HG02678 (cell line): ENCODE measurements at regions not wholly inside any gene's neighbourhood (a gene's known extent, or its start where the extent isn't known, plus 50 kb on each side); places are given as distances from the start of the nearest gene placed in this dataset.
"Not testable (repeated sequence)": the region's sequence is repeated elsewhere in the genome, so short reads cannot be mapped to it uniquely, and the experiment has no call there.

Source experiments
- ATAC-seq: cut with Tn5 transposase; IDR thresholded peaks from one replicate; pipeline ENCODE4 v1.9.1; 2021; ENCODE audit warnings: mild to moderate bottlenecking, moderate library complexity; ENCODE audit not compliant: unreplicated experiment

- no peak for ATAC-seq
These were observed 79.6 kb downstream of the INSIG1 start for GRCh38 chr7:155377071-155377837.

DNA sequence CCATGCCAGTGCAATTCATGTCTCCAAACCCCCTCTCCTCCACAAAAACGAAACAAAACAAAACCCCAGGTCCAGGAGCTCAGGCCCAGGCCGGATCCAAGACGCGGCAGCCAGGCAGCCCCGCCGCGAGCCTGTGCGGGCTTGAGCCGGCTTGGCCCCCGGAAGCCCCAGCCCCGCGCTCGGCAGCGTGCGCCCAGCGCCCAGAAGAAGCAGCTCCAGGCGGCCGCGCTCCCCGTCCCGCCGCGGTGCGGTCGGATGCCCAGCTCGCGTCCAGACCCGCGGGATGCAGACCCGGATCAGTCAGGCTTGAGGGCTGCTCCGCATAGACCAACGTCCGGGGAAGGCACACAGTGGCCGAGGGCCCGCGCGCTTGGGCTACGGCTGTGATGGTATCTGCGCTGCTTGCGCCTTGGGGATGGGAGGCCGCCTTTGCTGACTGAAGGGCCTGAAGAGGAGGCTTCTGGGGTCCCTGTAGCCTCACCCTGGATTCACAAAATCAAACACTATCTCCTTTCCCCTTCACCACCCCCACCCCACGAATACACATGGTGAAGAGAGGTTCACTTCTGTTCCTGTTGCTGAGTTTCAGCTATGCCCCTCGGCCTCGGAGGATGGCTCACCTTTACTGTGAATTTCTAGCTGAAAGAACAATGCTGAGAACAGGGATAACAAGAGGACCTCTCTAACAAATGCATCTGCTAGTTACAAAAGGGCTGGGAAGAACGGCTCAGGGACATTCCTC, 79.9 kb upstream of the EN2 start:
- ATAC-seq: no peak

- ATAC-seq: no peak
These were observed 79.4 kb upstream of the EN2 start for GRCh38 chr7:155378580-155378934.

DNA sequence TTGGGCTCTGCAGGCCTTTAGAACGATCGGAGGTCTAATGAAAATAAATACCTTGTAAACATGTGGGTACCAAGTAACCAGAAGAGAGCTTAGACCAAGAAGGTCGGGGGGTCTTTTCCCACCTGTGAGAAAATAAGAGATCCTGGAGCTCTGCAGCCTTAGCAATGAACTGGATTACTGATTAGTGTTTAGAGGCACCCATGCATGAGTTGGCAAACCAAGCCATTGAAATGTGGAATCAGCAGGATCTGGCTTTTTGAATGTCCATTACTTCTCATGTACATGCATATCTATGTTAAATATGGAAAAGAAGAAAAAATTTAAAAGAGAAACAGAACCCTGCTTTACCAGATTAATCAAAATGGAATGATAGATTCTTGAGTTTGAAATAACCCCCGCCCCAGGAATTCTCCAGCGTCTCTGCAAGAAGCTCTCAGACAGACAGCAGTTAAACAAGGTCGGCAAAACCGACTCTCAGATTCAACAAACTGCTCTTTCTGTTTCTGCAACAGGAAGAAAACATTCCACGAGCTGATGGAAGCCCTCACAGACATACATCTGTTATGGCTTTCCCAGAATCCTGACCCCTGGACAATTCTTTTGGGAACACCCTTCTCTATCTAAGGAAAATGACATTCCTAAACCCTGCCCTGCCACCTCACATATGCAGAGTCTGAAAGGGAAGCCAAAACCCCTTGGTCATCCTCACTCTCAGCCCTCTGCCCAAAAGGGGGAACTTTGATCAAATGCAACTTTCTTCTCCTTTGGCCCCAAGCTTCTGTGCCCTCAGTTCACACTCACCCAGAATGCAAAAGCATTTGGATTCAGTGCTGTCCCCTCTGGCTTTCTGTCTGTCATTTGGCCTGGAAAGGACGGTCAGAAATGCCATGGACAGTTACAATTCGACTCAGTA, 78.7 kb upstream of the EN2 start:
- no peak for ATAC-seq

DNA sequence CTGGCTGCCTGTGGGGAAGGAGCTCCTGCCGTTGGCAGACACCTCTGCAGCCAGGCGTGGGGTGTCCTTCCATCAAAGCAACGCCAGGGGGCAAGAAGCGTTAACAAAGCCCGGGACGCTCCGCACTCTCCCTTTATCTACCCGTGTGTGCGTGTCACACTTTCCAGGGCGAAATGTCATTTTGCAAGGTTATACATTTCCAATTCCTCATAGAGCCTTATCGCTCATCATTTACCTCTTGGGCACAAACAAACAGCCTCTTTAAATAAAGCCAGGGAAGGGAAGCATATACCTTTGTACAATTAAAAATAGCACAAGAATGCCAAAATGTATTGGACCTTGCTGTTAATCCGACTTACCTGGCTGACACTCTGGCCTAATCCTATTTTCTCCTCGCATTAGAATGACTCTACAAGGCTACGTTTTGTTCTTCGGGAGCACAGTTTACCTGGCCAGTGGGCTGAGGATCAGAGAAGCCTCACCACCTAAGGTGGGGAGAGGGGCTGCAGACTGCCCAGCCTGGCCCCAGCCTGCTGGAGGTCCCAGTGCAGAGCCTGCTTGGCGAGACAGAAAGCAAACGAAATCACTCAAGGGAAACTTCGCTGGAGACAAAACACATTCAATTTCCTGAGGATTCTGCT, 77.6 kb upstream of the EN2 start:
- ATAC-seq: peak; percentile 91

DNA sequence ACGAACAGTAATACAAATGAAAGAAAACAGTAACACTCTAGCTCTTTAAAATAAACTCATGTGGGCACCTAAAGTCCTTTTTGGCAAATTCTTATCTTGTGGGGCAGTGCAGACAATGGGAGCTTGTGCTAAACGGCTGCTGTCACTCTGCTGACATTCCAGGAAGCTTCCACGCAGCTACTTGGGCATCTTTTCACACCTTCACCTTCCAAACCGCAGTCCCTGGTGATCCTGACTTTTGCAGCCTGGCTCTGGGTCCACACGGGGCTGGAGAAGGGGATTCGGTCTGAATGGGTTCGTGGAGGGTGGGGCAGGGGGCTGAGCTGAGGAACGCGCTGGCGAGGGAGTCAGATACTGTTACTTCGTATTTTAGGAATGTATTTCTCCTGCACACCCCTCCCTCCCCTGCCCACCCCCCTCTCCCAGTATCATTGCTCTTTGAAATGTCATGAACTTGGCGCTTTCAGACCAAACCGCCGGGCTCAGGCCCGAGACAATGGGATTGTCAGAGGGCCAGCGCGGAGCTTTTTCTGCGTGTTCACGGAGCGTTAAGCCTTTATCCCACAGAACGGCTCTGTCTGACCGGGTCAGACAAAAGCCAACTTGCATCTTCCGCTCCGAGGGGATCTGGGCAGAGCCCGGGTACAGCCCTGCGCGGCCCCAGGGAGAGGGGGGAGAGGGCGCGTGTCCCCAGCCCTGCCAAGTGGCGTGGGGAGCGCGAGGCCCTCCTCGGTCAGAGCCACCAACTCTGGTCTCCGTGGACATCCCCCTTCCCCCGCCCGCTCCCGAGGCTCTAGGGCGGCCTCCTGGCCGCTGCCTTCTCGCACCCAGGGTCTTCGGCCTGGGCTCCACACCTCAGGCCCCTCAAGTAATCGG, 76.7 kb upstream of the EN2 start:
- no peak for ATAC-seq

DNA sequence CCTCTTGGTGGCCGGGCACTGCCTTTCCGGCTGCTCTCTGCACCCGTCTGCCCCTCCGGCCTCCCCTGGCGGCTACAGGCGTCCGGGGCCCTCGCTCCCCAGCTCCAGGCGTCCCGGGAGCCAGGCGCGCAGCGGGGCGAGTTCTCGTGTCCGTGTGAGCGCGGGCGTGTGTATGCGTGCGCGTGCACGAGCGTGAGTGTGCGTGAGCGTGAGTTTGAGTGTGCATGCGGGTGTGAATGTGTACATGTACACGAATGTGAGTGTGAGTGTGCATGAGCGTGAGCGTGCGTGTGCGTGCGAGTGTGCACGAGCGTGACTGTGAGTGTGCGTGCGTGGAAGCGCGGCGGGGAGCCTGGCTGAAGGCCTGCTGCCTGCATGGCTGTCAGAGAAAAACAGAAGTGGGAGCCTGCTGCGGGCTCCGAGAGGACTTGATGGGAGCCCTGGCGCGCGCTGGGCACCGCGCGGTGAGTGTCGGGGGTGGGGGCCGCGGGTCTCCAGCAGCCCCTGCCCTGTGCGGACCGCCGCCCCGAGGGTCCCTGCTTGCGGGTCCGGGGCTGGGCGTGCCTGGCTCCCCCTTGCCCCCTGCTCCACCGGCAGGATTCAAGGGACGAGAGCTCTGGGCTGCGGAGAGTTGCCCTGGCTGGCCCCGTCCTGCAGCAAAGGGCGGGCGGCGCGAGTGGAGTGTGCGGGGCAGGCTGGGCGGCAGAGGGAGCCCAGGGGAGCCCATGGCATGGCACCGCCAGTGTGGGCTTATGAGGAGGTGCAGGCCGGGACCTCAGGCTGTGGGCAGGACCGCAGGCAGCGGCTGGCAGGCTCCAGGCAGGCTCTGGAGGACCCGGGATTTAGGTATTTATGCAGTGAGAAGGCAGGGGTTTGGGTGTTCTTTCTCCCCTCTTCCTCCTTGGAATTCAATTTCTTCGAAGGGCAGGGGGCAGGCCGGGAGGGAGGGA, 75.8 kb upstream of the EN2 start:
- no peak for ATAC-seq

DNA sequence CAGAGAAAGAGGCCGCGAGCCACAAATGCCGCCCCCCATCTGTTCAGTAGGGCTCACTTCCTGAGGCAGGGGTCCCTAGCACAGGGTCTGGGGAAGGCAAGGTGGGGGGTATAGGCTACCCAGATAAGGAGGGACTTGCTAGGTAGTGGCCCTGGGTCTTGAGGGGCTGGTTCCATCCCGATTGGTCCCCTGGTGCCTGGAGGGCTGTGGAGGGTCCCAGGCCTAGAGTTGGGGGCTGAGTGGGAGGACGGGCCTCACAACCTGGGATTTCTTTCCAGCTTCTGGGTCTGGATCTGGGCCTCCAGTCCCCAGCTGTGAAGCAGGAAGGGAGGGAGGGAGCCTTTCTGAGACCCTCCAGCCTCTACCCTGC, 75.1 kb upstream of the EN2 start:
- no peak for ATAC-seq

GRCh38 chr7:155383756-155384491, 74.0 kb upstream of the EN2 start:
- no peak for ATAC-seq

DNA sequence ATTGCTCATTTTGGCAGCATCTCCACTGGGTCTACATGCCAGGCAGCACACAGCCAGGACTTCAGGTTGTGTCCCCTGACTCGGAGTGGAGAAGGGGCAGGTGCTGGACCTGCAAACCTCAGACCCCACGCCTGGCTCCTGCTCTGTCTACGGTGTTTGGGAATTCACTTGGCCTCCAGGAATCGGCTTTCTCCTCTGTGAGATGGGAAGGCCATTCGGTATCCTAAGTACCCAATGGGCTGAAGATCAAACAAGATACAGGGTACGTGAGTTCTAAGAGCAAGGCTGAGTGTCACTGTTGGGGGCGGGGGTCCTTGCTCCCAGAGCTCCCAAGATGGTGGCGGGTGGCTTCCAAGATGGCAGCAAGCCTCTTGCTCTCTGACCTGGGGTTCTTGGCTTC, 73.2 kb upstream of the EN2 start:
- no peak for ATAC-seq

DNA sequence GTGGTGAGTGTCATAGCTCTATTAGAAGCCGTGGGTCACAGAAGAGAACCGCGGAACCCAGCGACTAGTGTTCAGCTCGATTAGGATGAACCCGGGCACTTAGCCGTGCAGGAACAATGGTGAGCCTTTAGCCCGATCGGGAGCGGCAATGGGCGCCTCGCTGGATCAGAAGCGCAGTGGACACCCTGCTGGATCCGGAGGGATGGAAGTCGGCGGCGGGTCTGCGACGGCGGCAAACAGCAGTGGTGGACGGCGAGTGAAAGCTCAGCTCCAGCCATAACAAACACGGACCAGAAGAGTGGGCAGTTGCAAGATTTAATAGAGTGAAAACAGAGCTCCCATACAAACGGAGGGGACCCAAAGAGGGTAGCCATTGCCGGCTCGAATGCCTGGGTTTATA, 72.7 kb upstream of the EN2 start:
- ATAC-seq: not testable (repeated sequence)

GRCh38 chr7:155386608-155387007, 71.3 kb upstream of the EN2 start:
- no peak for ATAC-seq

GRCh38 chr7:155387066-155387620, 70.8 kb upstream of the EN2 start:
- ATAC-seq: no peak

- no peak for ATAC-seq
These were observed 69.4 kb upstream of the EN2 start for GRCh38 chr7:155388561-155388960.

- ATAC-seq: no peak
These were observed 66.5 kb upstream of the EN2 start for GRCh38 chr7:155391414-155391813.

DNA sequence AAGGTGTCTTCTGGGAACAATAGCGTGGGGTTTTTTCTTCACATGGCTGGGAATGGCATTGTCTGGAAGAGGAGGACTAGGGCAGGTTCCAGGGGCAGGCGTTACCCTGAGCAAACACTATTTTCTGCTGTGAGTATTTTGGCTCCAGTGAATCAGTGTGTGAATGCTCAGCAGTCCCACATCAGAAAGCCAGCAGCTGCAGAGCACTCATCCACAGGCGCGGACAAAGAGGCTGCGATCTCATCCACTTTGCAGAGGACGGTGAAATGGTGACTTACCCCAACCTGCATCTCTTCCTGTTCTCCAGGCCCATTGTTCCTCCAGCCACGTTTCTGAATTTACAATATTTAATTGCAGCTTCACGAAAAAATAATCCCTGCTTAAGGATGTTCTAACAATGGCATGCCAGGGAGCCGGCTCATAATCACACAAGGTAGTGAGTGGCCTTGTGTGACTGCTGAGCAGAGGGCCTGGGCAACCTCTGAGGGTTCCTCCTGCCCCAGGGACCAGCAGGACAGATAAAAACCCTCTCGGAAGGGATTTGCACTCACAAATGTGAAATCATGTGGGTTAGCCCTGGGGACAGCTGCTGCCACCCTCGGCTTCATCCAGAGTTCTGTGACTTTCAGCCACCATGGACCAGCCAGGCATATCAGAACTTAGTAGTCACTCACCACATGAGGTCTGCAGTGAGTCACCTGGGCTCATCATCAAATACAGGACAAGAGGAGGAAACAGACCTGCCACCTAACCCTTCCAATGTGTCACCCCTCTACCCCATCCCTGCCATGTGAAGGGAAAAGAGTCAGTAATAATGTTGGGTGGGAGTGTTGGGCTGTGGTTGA, 65.0 kb upstream of the EN2 start:
- ATAC-seq: no peak

DNA sequence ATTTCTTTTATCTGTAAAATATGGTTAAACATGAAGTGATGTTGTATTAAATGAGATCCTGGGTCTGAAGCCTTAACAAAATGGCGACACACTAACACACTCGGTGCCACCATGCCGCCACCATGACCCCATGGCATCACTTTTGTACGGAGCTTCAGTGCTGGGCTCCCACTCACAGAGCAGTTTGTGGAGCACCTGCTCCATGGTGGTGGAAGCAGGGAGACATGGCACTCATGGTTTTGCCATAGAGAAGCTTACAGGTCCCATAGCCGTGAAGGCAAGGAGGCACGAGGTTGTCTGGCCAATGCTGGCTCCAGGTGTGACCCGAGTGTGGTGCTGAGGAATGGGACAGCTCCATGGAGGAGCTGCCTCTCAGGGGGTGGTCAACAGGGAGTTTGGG, 63.5 kb upstream of the EN2 start:
- ATAC-seq: no peak
